ENCODE measurements at regions not wholly inside any gene's neighbourhood (a gene's known extent, or its start where the extent isn't known, plus 50 kb on each side); places are given as distances from the start of the nearest gene placed in this dataset.
"Not testable (repeated sequence)": the region's sequence is repeated elsewhere in the genome, so short reads cannot be mapped to it uniquely, and the experiment has no call there.

DNA sequence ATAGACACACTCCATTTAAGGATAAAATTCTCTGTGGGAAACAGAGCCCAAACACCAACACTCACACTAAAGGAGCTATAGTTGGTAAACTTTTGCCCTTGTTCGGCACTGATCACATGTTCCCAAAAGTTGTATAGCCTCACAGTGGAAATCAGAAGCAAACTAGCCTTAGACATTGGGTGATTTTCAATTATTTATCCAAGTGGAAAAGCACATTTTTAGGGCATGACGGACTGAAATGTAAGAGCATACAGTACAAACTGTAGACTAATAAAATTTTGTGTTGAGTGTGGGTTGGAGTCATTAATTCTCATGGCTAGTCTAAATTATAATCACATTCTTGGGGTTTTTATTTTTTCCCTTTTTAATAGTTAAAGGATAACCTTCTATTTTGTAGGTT, 202.4 kb downstream of the MOXD1 start:
- no peak for DNase-seq (ENCODE audit: low spot score)

DNA sequence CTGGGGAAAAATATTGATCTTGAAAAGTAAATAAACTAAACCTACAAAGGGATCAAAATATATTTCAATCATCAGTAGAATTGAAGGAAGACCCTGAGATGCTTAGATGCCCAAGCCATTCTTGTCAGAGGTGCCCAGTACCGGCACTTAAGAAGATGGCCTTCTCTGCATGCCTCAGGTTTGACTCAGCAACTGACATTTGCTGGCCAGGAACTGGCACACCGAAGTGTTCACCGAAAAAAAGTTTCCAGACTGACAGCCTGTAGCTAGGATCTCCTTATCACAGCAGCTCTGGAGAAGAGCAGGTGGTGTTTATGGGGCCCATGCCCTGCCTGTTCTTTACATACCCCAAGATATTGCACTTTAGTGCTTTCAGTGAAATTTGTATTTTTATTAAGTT, 203.2 kb downstream of the MOXD1 start:
- DNase-seq (ENCODE audit: low spot score), result no peak

- no peak for DNase-seq (ENCODE audit: low spot score)
These were observed 206.7 kb downstream of the MOXD1 start for GRCh38 chr6:132194529-132194928.

DNA sequence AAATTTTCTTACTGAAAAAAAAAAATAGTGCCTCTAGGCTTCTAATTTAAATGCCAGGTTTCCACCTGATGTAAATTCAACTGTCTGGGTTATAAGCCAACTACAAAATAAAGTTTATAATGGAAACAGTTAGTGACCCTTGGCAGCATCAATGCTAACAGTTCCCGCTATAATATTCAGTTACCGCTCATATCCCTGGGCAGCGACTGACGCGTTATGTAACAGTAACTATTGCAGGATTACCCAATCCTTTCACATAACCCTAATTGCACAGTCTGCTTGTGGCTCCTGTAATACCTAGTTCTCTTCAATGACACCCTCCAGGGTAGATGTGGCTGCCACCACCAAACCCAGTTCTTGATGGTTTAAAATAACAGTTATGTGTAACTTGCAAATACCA, 208.6 kb downstream of the MOXD1 start:
- DNase-seq (ENCODE audit: low spot score), result no peak

DNA sequence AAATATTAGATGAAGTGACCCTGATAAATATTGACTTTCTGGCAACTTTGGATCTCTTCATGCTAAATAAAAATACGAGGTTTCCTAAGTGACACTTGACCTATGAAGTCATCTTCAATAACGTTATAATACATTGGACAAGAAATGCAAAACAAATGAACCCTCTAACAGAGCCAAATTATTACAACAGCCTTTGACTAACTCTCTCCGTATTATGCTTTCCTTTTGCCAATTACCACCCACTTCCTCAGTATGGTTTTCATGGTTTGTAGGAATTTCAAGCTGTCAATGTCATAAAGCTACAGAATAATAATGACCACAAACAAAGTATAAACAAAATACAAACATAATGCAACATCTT, 210.5 kb downstream of the MOXD1 start:
- peak; percentile 67 for DNase-seq (ENCODE audit: low spot score)

DNA sequence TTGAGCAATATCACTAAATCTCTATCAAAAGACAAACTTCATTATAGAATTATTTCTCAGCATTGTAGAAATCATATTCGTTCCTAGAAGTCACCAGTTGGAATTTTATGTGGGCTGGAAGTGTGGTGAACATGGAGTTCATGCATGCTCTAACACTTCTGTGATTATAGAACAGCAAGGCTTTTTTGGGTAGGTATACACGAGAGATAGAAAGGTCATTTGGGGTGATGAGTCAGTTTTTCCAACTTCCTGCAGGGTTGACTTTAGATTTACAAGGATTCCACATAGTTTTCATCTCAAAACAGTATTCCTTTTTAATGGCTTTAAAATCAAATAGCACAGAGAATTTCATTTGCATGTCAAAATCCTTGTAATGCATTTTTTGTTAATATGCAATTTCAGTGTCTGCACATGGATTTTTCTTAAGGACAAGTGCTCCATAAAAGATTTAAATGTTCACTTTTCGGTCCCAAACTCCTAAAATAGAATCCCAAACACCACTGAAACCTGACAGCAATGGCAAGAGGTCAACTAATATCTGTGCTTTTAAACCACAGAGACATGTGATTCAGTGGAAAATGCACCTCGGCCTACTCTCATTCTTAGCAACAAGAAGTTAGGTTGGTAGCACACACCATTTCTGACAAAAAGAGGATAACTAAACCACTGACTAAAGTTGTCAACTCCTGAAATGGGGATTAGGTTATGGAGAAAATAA, 211.0 kb downstream of the MOXD1 start:
- no peak for DNase-seq (ENCODE audit: low spot score)

GRCh38 chr6:132188556-132189264, 212.6 kb downstream of the MOXD1 start:
- peak; percentile 60 for DNase-seq (ENCODE audit: low spot score)

- no peak for DNase-seq (ENCODE audit: low spot score)
These were observed 213.5 kb downstream of the MOXD1 start for GRCh38 chr6:132187816-132188215.

DNA sequence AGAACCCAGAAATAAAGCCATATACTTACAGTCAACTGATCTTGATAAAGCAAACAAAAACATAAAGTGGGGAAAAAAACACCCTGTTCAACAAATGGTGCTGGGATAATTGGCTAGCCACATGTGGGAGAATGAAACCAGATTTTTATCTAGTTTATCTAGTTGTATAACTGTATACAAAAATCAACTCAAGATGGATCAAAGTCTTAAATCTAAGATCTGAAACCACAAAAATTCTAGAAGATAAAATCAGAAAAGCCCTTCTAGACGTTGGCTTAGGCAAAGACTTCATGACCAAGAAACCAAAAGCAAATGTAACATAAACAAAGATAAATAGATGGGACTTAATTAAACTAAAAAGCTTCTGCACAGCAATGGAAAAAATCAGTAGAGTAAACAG, 216.3 kb downstream of the MOXD1 start:
- DNase-seq (ENCODE audit: low spot score), result not testable (repeated sequence)

- no peak for DNase-seq (ENCODE audit: low spot score)
These were observed 221.3 kb downstream of the MOXD1 start for GRCh38 chr6:132179955-132180354.

DNA sequence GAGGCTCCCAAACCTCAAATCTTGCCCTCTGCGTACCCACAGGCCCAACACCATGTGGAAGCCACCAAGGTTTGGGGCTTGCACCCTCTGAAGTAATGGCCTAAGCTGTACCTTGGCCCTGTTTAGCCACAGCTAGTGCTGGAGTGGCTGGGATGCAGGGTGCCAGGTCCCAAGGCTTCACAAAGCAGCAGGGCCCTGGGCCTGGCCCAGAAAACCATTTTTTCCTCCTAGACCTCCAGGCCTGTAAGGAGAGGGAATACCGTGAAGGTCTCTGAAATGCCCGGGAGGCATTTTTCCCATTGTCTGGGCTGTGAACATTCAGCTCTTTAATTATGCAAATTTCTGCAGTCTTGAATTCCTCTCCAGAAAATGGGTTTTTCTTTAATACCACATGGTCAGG, 223.7 kb upstream of the CCN2 start:
- DNase-seq (ENCODE audit: low spot score), result no peak

DNA sequence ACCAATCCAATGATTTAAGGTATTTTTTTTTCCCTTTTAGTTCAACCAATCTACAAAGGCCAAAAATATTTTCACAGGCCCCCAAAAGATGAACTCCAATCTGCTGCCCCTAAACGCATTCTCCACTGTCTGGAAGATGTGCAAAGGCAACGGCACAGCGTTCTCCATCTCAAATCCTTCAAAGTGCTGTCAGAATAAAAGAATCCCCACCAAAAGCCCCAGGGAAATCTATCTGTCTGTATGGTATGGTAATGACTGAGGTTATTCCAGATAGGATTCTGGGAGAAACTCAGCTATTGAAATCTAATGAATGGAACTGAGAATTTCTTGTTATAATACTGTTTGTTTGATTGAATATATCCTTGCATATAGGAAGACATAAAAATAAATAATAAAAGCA, 217.8 kb upstream of the CCN2 start:
- DNase-seq (ENCODE audit: low spot score), result no peak

DNA sequence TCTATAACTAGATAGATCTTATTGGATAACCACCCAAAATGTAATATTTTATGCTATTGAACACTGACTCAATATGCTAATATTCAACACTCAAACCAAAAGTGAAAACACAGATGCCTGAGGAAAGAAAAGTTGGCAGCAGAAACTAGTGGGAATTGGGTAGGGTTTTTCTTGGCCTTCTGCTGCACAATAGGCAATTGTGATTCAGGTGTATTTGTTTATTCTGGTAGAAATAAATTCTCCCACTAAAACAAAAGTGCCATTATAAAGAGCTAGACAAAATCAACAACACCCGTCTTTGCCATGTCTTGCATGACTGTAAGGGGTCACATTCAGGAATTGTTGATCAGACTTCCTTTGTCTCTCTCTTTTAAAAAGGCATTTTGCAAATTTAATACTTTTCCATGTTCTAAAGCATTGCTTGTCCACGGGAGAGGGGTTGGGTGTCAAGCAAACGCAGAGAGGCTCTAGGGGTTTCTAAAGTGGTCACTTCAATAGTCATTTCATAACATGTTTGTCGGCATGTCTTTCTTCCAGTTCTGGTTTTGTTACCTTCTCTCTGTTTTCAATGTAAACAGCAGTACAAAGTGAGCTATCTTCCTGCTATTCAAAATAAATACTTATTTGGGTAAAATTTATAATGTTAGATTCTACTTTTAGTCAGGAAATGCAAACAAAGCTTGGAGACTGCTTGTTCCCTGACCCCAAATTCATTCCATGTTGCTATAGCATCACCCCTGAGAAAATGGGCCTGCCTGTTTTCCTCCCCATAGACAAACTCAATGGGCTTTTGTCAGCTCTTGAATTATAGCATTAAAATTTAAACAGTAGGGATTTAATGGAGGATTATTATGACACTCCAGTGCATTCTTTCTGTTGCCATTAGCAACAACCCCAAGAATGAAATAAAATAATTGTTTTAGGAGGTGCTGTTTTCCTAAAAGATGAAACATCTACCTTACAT, 217.0 kb upstream of the CCN2 start:
- no peak for DNase-seq (ENCODE audit: low spot score)

DNA sequence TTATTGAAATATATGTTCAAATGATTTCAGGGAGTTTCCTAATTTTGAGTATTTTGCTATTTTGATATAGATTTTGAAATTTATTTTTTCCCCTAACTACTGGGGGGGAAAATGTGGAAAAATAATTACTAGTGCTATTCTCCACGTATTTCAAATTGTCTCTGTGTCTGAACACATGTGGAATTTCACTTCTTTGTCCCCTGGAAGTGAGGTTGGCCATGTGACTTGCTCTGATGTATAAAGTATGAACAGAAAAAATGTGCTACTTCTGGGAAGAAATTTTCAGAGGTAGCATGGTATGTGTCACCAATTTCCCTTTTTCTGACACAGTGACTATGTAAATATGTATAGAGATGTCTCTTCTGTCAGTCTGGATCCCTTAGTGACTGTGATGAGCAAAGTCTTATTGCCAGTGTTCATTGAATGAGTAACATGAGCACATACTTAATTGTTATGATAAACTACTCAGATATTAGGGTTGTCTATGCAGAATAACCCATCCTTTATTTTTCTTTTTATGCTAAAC, 215.4 kb upstream of the CCN2 start:
- no peak for DNase-seq (ENCODE audit: low spot score)

GRCh38 chr6:132165677-132166076, 214.5 kb upstream of the CCN2 start:
- DNase-seq (ENCODE audit: low spot score), result no peak

- peak; percentile 23 for DNase-seq (ENCODE audit: low spot score)
These were observed 210.1 kb upstream of the CCN2 start for GRCh38 chr6:132161283-132161682.

DNA sequence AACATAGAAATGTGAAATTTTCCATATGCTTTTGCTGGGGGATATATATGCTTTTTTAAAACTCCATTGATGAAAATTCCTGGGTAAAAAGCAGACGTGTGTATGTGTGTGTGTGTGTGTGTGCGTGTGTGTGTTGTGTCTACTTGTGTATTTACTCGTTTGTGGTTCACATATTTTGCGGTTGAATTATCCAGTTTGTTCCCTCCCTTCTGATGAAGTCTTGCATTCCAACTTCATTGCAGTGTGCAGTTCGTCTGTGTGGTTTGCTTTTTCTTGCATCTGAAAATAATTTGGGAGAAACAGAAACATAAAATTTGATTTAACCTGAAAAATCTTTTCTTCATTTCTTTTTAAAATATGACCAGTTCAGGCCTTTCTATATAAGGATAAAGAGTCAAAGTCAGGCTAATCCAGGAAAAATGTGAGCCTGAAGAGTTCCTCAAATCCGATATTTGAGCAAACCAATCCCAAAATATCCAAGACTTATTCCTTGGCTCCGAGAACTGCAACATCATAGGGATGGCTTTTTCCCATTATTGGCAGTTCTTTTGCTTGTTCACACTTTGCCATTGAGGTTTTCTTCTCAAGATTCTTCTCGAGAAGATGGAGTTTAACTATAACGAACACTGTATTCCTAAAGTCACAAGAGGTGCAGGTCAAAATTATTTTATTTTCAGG, 202.2 kb upstream of the CCN2 start:
- peak; percentile 70 for DNase-seq (ENCODE audit: low spot score)

GRCh38 chr6:132147530-132148011, 196.4 kb upstream of the CCN2 start:
- peak; percentile 86 for DNase-seq (ENCODE audit: low spot score)

GRCh38 chr6:132144456-132144855, 193.3 kb upstream of the CCN2 start:
- DNase-seq (ENCODE audit: low spot score), result no peak

- no peak for DNase-seq (ENCODE audit: low spot score)
These were observed 192.1 kb upstream of the CCN2 start for GRCh38 chr6:132143258-132143657.

GRCh38 chr6:132142768-132143167, 191.6 kb upstream of the CCN2 start:
- DNase-seq (ENCODE audit: low spot score), result no peak

DNA sequence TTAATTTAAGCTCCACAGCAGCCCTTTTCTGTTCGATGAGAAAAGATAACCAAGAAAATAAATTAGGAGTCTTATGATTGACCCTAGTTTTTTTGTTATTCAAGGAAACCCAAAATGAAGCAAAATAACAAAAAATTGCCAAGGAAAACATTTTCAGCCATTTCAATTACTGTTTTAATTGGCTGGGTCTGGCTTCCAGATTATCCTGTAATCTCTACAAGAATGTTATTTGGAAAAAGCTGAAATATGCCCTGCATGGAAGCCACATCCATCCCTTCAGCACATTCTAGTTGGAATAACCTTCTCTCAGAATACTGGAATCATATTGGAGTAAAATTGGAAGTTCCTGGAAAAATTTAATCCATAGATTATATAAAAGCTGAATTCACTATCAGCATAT, 191.1 kb upstream of the CCN2 start:
- DNase-seq (ENCODE audit: low spot score), result no peak

All from AG20443 (cell line).